K562 (cell line): ENCODE measurements at regions not wholly inside any gene's neighbourhood (a gene's known extent, or its start where the extent isn't known, plus 50 kb on each side); places are given as distances from the start of the nearest gene placed in this dataset.
"Not testable (repeated sequence)": the region's sequence is repeated elsewhere in the genome, so short reads cannot be mapped to it uniquely, and the experiment has no call there.

Experiments
- CTCF ChIP-seq, 3 experiments: IDR thresholded peaks in 2 of 3; conservative IDR thresholded peaks in 1 of 3; 2 replicates each; pipeline ENCODE4 v1.5.1; 2011 to 2012; ENCODE audit warnings: low read length in 3 of 3, mild to moderate bottlenecking in 3 of 3, control low read depth in 2 of 3, improper control_type of control experiment in 1 of 3, inconsistent platforms in 1 of 3, low read depth in 1 of 3, mixed read lengths in 1 of 3, moderate library complexity in 1 of 3; ENCODE audit not compliant: insufficient read depth in 2 of 3
- HDGF ChIP-seq: fragments of 450-650 bp; IDR thresholded peaks from 2 replicates; pipeline ENCODE4 v1.6.1; 2016
- KAT7 ChIP-seq: sonication (generic); formaldehyde crosslinking; IDR thresholded peaks from 2 replicates; pipeline ENCODE4 v1.8.0; 2022; ENCODE audit warnings: missing genetic modification reagents, mild to moderate bottlenecking, borderline replicate concordance
- MAX ChIP-seq: sonication (generic); formaldehyde crosslinking; IDR thresholded peaks from 2 replicates; pipeline ENCODE4 v1.9.0; 2022; ENCODE audit warnings: mild to moderate bottlenecking, missing genetic modification reagents
- MTA3 ChIP-seq: fragments of 450-650 bp; formaldehyde crosslinking; IDR thresholded peaks from 2 replicates; pipeline ENCODE4 v1.6.1; 2017; ENCODE audit warnings: mild to moderate bottlenecking, borderline replicate concordance
- SP1 ChIP-seq: sonication (generic); formaldehyde crosslinking; IDR thresholded peaks from 2 replicates; pipeline ENCODE4 v1.8.1; 2022; ENCODE audit warnings: mild to moderate bottlenecking, missing genetic modification reagents
- USF1 ChIP-seq: sonication (generic); formaldehyde crosslinking; IDR thresholded peaks from 2 replicates; pipeline ENCODE4 v1.9.0; 2022; ENCODE audit warnings: mild to moderate bottlenecking, missing genetic modification reagents
- ZNF274 ChIP-seq: IDR thresholded peaks from 2 replicates; pipeline ENCODE4 v1.6.1; 2011; ENCODE audit warnings: low read depth, mild to moderate bottlenecking, low read length, moderate library complexity, borderline replicate concordance
- TF ChIP-seq, protein P1 (sequence below): sonication (generic); formaldehyde crosslinking; IDR thresholded peaks from 2 replicates; pipeline ENCODE4 v1.8.1; 2023; ENCODE audit warnings: mild to moderate bottlenecking, missing genetic modification reagents
- TF ChIP-seq, protein P2 (sequence below): IDR thresholded peaks from 2 replicates; pipeline ENCODE4 v1.6.1; 2014; ENCODE audit warnings: antibody characterized with exemption

- not testable (repeated sequence) for TF ChIP-seq MAX (CRISPR knock-in tag); CTCF (IDR thresholded peaks at IDR 0.05 in 2 of 3, conservative IDR thresholded peaks at IDR 0.05 in 1 of 3; ENCODE audit: insufficient read depth in 2 of 3, low read depth in 1 of 3, low read length in 3 of 3); ZNF274; HDGF; SP1 (CRISPR knock-in tag); KAT7 (CRISPR knock-in tag); USF1; MTA3
- TF ChIP-seq, protein P1, sequence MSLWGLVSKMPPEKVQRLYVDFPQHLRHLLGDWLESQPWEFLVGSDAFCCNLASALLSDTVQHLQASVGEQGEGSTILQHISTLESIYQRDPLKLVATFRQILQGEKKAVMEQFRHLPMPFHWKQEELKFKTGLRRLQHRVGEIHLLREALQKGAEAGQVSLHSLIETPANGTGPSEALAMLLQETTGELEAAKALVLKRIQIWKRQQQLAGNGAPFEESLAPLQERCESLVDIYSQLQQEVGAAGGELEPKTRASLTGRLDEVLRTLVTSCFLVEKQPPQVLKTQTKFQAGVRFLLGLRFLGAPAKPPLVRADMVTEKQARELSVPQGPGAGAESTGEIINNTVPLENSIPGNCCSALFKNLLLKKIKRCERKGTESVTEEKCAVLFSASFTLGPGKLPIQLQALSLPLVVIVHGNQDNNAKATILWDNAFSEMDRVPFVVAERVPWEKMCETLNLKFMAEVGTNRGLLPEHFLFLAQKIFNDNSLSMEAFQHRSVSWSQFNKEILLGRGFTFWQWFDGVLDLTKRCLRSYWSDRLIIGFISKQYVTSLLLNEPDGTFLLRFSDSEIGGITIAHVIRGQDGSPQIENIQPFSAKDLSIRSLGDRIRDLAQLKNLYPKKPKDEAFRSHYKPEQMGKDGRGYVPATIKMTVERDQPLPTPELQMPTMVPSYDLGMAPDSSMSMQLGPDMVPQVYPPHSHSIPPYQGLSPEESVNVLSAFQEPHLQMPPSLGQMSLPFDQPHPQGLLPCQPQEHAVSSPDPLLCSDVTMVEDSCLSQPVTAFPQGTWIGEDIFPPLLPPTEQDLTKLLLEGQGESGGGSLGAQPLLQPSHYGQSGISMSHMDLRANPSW (CRISPR knock-in tag) = not testable (repeated sequence)
- TF ChIP-seq, protein P2, sequence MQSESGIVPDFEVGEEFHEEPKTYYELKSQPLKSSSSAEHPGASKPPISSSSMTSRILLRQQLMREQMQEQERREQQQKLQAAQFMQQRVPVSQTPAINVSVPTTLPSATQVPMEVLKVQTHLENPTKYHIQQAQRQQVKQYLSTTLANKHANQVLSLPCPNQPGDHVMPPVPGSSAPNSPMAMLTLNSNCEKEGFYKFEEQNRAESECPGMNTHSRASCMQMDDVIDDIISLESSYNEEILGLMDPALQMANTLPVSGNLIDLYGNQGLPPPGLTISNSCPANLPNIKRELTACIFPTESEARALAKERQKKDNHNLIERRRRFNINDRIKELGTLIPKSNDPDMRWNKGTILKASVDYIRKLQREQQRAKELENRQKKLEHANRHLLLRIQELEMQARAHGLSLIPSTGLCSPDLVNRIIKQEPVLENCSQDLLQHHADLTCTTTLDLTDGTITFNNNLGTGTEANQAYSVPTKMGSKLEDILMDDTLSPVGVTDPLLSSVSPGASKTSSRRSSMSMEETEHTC = not testable (repeated sequence)
Measured at GRCh38 chr6:9126034-9126433, 690.7 kb upstream of the SLC35B3 start.
